A549 (cell line): ENCODE measurements at regions not wholly inside any gene's neighbourhood (a gene's known extent, or its start where the extent isn't known, plus 50 kb on each side); places are given as distances from the start of the nearest gene placed in this dataset.

Source experiments
- ATAC-seq, 2 experiments: fragments of 200-7000 bp in 1 of 2; fragments of >200 bp in 1 of 2; cut with Nextera tagmentation in 1 of 2; cut with Tn5 transposase in 1 of 2; 3 replicates each; pipeline versions ENCODE4 v1.8.0 to v1.9.1; 2018 to 2020; ENCODE audit warnings: mild to moderate bottlenecking in 1 of 2, moderate library complexity in 1 of 2
- CTCF ChIA-PET: fragments of 300-600 bp; sonication (Branson Sonifier 250); formaldehyde crosslinking; extraction: SDS; loops from one replicate; lab custom pipeline; 2021; ENCODE audit warnings: antibody characterized with exemption, inconsistent platforms; lab: Yijun Ruan, JAX
- POLR2A ChIA-PET: fragments of 350-600 bp; formaldehyde crosslinking; extraction: SDS; loops from one replicate; lab custom pipeline; 2021; ENCODE audit warnings: antibody characterized with exemption, inconsistent platforms; lab: Yijun Ruan, JAX
- DNase-seq, 2 experiments: peaks; one replicate each; pipeline versions ENCODE4 v3.0.0 to v3.0.0-alpha.2; 2011 to 2016; ENCODE audit warnings: low read depth in 1 of 2, low spot score in 1 of 2
- FAIRE-seq: peaks from 2 replicates; lab custom pipeline; 2011; peaks lifted over from hg19 to GRCh38; lab: Jason Lieb, UNC
- H3K27ac ChIP-seq, 2 experiments: fragments of >200 bp; sonication (Bioruptor Twin); formaldehyde crosslinking; 3 replicates each; pipeline ENCODE4 v1.5.1; 2016 to 2017
- H3K4me1 ChIP-seq: fragments of >200 bp; sonication (Bioruptor Twin); formaldehyde crosslinking; 3 replicates; pipeline ENCODE4 v1.6.1; 2016
- H3K4me2 ChIP-seq: fragments of >200 bp; sonication (Bioruptor Twin); formaldehyde crosslinking; 3 replicates; pipeline ENCODE4 v1.6.1; 2016
- H3K4me3 ChIP-seq: fragments of >200 bp; sonication (Bioruptor Twin); formaldehyde crosslinking; 3 replicates; pipeline ENCODE4 v1.5.1; 2016
- H3K9me3 ChIP-seq: fragments of >200 bp; sonication (Bioruptor Twin); formaldehyde crosslinking; 3 replicates; pipeline ENCODE4 v1.6.1; 2016
- EHMT2 ChIP-seq: fragments of 200-600 bp; sonication (generic); IDR thresholded peaks from 2 replicates; pipeline ENCODE4 v1.6.1; 2016; ENCODE audit warnings: antibody characterized with exemption, low read depth, mild to moderate bottlenecking, moderate library complexity
- ELK1 ChIP-seq: fragments of 150-350 bp; IDR thresholded peaks from 2 replicates; pipeline ENCODE4 v1.6.1; 2014; ENCODE audit warnings: low read depth, mild to moderate bottlenecking, low read length
- FOXS1 ChIP-seq: fragments of 250-450 bp; sonication (Bioruptor Pico); IDR thresholded peaks from 2 replicates; pipeline ENCODE4 v1.5.0; 2020; ENCODE audit warnings: mild to moderate bottlenecking, moderate library complexity
- GATA3 ChIP-seq: IDR thresholded peaks from 2 replicates; pipeline ENCODE4 v1.6.1; 2012; ENCODE audit warnings: borderline replicate concordance
- HDAC2 ChIP-seq: fragments of 200-600 bp; sonication (generic); IDR thresholded peaks from 2 replicates; pipeline ENCODE4 v1.6.1; 2016
- HOXA7 ChIP-seq: fragments of 250-450 bp; sonication (Bioruptor Pico); IDR thresholded peaks from 2 replicates; pipeline ENCODE4 v1.5.0; 2020; ENCODE audit warnings: mild to moderate bottlenecking, moderate library complexity
- HOXB13 ChIP-seq: fragments of 250-450 bp; sonication (Bioruptor Pico); IDR thresholded peaks from 2 replicates; pipeline ENCODE4 v1.5.0; 2020; ENCODE audit warnings: low read depth, mild to moderate bottlenecking, moderate library complexity
- JUN ChIP-seq, 2 experiments: fragments of >200 bp; sonication (Bioruptor Twin); formaldehyde crosslinking; IDR thresholded peaks; 2 replicates in 1 of 2; 3 replicates in 1 of 2; pipeline ENCODE4 v1.6.1; 2016 to 2017
- MAFK ChIP-seq: fragments of 450-650 bp; IDR thresholded peaks from 2 replicates; pipeline ENCODE4 v1.6.1; 2014; ENCODE audit not compliant: partially characterized antibody
- MYC ChIP-seq: IDR thresholded peaks from 2 replicates; pipeline ENCODE4 v1.6.1; 2012; ENCODE audit warnings: mild to moderate bottlenecking, inconsistent platforms, low read length, improper control_type of control experiment, borderline replicate concordance
- PHF8 ChIP-seq: fragments of 200-600 bp; sonication (generic); IDR thresholded peaks from 2 replicates; pipeline ENCODE4 v1.6.1; 2016; ENCODE audit warnings: low read depth, mild to moderate bottlenecking, antibody characterized with exemption, moderate library complexity, borderline replicate concordance
- RAD21 ChIP-seq, 2 experiments: fragments of >200 bp in 1 of 2; sonication (Bioruptor Twin) in 1 of 2; formaldehyde crosslinking in 1 of 2; IDR thresholded peaks in 1 of 2; conservative IDR thresholded peaks in 1 of 2; 2 replicates in 1 of 2; 3 replicates in 1 of 2; pipeline ENCODE4 v1.6.1; 2012 to 2018; ENCODE audit warnings: inconsistent platforms in 1 of 2
- TFCP2L1 ChIP-seq: fragments of 250-450 bp; sonication (Bioruptor Pico); IDR thresholded peaks from 2 replicates; pipeline ENCODE4 v1.5.0; 2021; ENCODE audit warnings: mild to moderate bottlenecking
- TP53 ChIP-seq: fragments of 250-450 bp; sonication (Bioruptor Pico); IDR thresholded peaks from 2 replicates; pipeline ENCODE4 v1.5.0; 2021; ENCODE audit warnings: mild to moderate bottlenecking, moderate library complexity
- ZFP36 ChIP-seq: fragments of 450-650 bp; IDR thresholded peaks from 2 replicates; pipeline ENCODE4 v1.6.1; 2014; ENCODE audit warnings: borderline replicate concordance; ENCODE audit not compliant: partially characterized antibody
- WGBS: methylation state at CpG from one replicate; pipeline ENCODE4 v1.1.6; 2017; ENCODE audit errors: missing lambda C conversion rate; 5-methylcytosine and 5-hydroxymethylcytosine counted together
- TF ChIP-seq, protein P1 (sequence below): fragments of 200-600 bp; sonication (generic); IDR thresholded peaks from 2 replicates; pipeline ENCODE4 v1.6.1; 2016; ENCODE audit warnings: antibody characterized with exemption, mild to moderate bottlenecking, moderate library complexity
- TF ChIP-seq, protein P2 (sequence below): IDR thresholded peaks from 2 replicates; pipeline ENCODE4 v1.6.1; 2012
- TF ChIP-seq, protein P3 (sequence below): IDR thresholded peaks from 2 replicates; pipeline ENCODE4 v1.6.1; 2012
- TF ChIP-seq, protein P4 (sequence below): fragments of >200 bp; sonication (Bioruptor Twin); formaldehyde crosslinking; IDR thresholded peaks from 2 replicates; pipeline ENCODE4 v1.6.1; 2016

DNA sequence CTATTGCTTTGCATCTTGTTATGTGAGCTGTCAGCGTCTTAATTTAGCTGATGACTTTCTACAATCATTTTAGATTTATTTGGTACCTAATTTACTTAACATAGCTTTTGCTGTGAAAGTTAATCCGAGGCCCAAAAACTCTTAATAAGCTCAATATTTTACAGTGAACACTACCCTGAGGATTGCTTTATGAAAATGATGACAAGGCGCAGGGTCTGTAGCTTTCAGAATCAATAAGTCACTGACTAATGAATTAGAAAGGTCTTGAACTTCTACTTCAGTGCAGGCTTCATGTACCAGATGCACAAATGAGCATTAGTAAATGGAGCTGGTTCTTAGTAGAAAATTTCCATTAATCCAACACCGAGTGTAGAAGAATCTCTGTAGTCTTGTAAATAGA, 81.4 kb upstream of the ZNF366 start (continued):
- no peak for TF ChIP-seq JUN (IDR thresholded peaks at IDR 0.05)
- no peak for TF ChIP-seq TP53 (CRISPR knock-in tag)

DNA sequence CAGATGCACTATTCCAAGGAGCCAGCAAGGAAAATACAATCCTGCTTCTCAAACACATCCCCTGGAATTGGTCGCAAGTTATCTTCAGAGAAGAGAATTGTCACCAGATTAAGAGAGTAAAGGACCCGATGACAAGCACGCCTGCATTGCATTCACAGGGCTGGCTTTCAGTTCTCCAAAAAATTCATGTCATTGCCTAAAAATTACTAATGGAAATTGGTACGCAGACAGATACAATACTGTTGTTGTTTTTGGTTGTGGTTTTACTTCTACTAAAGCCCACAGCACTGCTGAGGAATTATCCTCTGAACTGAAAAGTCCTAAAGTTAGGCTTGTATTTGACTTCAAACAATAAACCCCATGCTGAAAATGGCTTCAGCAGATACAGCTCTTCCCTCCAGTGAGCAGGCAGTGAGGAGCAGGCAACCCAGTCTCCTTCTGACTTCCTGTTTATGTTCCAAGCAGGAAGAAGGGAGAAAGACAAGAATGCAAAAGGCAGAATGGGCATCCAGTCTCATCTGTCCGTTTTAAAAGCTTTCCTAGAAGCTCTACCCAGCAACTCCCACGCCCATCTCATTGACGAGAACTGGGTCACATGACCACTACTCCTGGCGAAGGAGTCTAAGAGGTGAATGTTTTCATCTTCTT, 80.6 kb upstream of the ZNF366 start:
- WGBS: 92% methylated on average over 8 of the region's 8 CpGs
- Histone ChIP-seq H3K4me2 (no peak overlapping the region; the same call in 2 of the 3 replicates), H3K4me1 (peaks cover 23% of the 10 kb centered on the region), H3K27ac (peak overlapping the region; percentile 7 to 15; a peak in 3 of 6 replicates), H3K9me3 (no peaks in the 10 kb centered on the region), H3K4me3 (no peak overlapping the region)
- ATAC-seq: no peak
- DNase-seq: no peak
- CTCF ChIA-PET: interaction anchor here (0.7 to 1.4 kb wide), 3 partner anchors 12 to 241 kb away, joined by 3 to 5 read pairs (median 5); no protein-coding TSS in a partner anchor
- no peak for TF ChIP-seq TFCP2L1 (CRISPR knock-in tag)
- no peak for TF ChIP-seq GATA3
- TF ChIP-seq, protein P1, sequence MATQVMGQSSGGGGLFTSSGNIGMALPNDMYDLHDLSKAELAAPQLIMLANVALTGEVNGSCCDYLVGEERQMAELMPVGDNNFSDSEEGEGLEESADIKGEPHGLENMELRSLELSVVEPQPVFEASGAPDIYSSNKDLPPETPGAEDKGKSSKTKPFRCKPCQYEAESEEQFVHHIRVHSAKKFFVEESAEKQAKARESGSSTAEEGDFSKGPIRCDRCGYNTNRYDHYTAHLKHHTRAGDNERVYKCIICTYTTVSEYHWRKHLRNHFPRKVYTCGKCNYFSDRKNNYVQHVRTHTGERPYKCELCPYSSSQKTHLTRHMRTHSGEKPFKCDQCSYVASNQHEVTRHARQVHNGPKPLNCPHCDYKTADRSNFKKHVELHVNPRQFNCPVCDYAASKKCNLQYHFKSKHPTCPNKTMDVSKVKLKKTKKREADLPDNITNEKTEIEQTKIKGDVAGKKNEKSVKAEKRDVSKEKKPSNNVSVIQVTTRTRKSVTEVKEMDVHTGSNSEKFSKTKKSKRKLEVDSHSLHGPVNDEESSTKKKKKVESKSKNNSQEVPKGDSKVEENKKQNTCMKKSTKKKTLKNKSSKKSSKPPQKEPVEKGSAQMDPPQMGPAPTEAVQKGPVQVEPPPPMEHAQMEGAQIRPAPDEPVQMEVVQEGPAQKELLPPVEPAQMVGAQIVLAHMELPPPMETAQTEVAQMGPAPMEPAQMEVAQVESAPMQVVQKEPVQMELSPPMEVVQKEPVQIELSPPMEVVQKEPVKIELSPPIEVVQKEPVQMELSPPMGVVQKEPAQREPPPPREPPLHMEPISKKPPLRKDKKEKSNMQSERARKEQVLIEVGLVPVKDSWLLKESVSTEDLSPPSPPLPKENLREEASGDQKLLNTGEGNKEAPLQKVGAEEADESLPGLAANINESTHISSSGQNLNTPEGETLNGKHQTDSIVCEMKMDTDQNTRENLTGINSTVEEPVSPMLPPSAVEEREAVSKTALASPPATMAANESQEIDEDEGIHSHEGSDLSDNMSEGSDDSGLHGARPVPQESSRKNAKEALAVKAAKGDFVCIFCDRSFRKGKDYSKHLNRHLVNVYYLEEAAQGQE: no peak
- no peak for TF ChIP-seq ELK1
- TF ChIP-seq, protein P2, sequence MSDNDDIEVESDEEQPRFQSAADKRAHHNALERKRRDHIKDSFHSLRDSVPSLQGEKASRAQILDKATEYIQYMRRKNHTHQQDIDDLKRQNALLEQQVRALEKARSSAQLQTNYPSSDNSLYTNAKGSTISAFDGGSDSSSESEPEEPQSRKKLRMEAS: no peak
- no peak for TF ChIP-seq HDAC2
- TF ChIP-seq, protein P3, sequence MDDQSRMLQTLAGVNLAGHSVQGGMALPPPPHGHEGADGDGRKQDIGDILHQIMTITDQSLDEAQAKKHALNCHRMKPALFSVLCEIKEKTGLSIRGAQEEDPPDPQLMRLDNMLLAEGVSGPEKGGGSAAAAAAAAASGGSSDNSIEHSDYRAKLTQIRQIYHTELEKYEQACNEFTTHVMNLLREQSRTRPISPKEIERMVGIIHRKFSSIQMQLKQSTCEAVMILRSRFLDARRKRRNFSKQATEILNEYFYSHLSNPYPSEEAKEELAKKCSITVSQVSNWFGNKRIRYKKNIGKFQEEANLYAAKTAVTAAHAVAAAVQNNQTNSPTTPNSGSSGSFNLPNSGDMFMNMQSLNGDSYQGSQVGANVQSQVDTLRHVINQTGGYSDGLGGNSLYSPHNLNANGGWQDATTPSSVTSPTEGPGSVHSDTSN: no peak
- TF ChIP-seq MAFK: no peak
- no peak for TF ChIP-seq HOXB13 (CRISPR knock-in tag)
- TF ChIP-seq FOXS1: no peak
- TF ChIP-seq HOXA7: no peak
- TF ChIP-seq, protein P4, sequence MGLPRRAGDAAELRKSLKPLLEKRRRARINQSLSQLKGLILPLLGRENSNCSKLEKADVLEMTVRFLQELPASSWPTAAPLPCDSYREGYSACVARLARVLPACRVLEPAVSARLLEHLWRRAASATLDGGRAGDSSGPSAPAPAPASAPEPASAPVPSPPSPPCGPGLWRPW: no peak
- TF ChIP-seq MYC: no peak
- TF ChIP-seq ZFP36: no peak
- no peak for TF ChIP-seq PHF8
- no peak for TF ChIP-seq EHMT2
- no peak for TF ChIP-seq RAD21 (conservative IDR thresholded peaks at IDR 0.05 in 1 of 2, IDR thresholded peaks at IDR 0.05 in 1 of 2)
- FAIRE-seq: no peak
- POLR2A ChIA-PET: no interaction called here
